CD14-positive monocyte (primary cell): ENCODE measurements at regions not wholly inside any gene's neighbourhood (a gene's known extent, or its start where the extent isn't known, plus 50 kb on each side); places are given as distances from the start of the nearest gene placed in this dataset.

Source experiments
- DNase-seq, 3 donors: peaks; one replicate each; pipeline ENCODE4 v3.0.0-alpha.2; 2011 to 2022
- H2AFZ ChIP-seq: 2 replicates; pipeline ENCODE4 v1.6.0; 2012; ENCODE audit warnings: mild to moderate bottlenecking, low read depth, low read length, inconsistent platforms; ENCODE audit not compliant: insufficient read depth, poor library complexity, severe bottlenecking
- H3K27ac ChIP-seq, 2 donors: 1 replicate in 1 of 2; 2 replicates in 1 of 2; pipeline ENCODE4 v1.5.1; 2012 to 2013; ENCODE audit warnings: low read length in 2 of 2, control low read depth in 1 of 2, inconsistent platforms in 1 of 2, low read depth in 1 of 2, mild to moderate bottlenecking in 1 of 2
- H3K27me3 ChIP-seq, 2 donors: one replicate each; pipeline versions ENCODE4 v1.6.0 to v1.6.1; 2011 to 2013; ENCODE audit warnings: low read length in 2 of 2; ENCODE audit not compliant: control insufficient read depth in 2 of 2, insufficient read depth in 2 of 2
- H3K36me3 ChIP-seq, 2 donors: replicated peaks in 1 of 2; 1 replicate in 1 of 2; 2 replicates in 1 of 2; pipeline versions ENCODE4 v1.5.1 to v1.6.1; 2012 to 2013; ENCODE audit warnings: low read length in 2 of 2, control low read depth in 1 of 2, inconsistent platforms in 1 of 2, mild to moderate bottlenecking in 1 of 2; ENCODE audit not compliant: insufficient read depth in 2 of 2, control insufficient read depth in 1 of 2
- H3K4me1 ChIP-seq, 2 donors: 1 replicate in 1 of 2; 2 replicates in 1 of 2; pipeline versions ENCODE4 v1.5.1 to v1.6.1; 2012 to 2013; ENCODE audit warnings: low read length in 2 of 2, control low read depth in 1 of 2, inconsistent platforms in 1 of 2, mild to moderate bottlenecking in 1 of 2, moderate library complexity in 1 of 2; ENCODE audit not compliant: insufficient read depth in 2 of 2, control insufficient read depth in 1 of 2
- H3K4me2 ChIP-seq: replicated peaks from 2 replicates; pipeline ENCODE3; 2012; ENCODE audit warnings: low read length, moderate library complexity, mild to moderate bottlenecking; ENCODE audit not compliant: poor library complexity, severe bottlenecking; ENCODE audit errors: extremely low read depth
- H3K4me3 ChIP-seq, 3 experiments: fragments of 200-600 bp in 1 of 3; sonication (generic) in 1 of 3; replicated peaks in 1 of 3; 1 replicate in 2 of 3; 2 replicates in 1 of 3; pipeline ENCODE4 v1.5.1; 2011 to 2013; ENCODE audit warnings: low read length in 3 of 3, mild to moderate bottlenecking in 3 of 3, control low read depth in 2 of 3, low read depth in 2 of 3, inconsistent platforms in 1 of 3, moderate library complexity in 1 of 3
- H3K79me2 ChIP-seq: 2 replicates; pipeline ENCODE4 v1.6.0; 2012; ENCODE audit warnings: mild to moderate bottlenecking, control low read depth, inconsistent platforms, low read length, moderate library complexity; ENCODE audit not compliant: insufficient read depth
- H3K9ac ChIP-seq: 2 replicates; pipeline ENCODE4 v1.6.0; 2017; ENCODE audit warnings: low read length, mild to moderate bottlenecking; ENCODE audit not compliant: insufficient read depth, poor library complexity, severe bottlenecking
- H3K9me3 ChIP-seq, 2 donors: replicated peaks in 1 of 2; 1 replicate in 1 of 2; 2 replicates in 1 of 2; pipeline versions ENCODE4 v1.5.1 to v1.6.1; 2012 to 2013; ENCODE audit warnings: low read length in 2 of 2, control low read depth in 1 of 2; ENCODE audit not compliant: control insufficient read depth in 1 of 2, insufficient read depth in 1 of 2
- H4K20me1 ChIP-seq: 2 replicates; pipeline ENCODE4 v1.6.0; 2012; ENCODE audit warnings: mild to moderate bottlenecking, low read length, control low read depth, moderate library complexity; ENCODE audit not compliant: insufficient read depth
- H3K27ac Mint-ChIP-seq, 7 donors: one replicate each; pipeline ENCODE4 v1.8.0; 2020; ENCODE audit warnings: mild to moderate bottlenecking in 7 of 7, mixed read lengths in 7 of 7, moderate library complexity in 6 of 7, inconsistent platforms in 2 of 7
- H3K27me3 Mint-ChIP-seq, 3 donors: one replicate each; pipeline ENCODE4 v1.8.0; 2021 to 2022; ENCODE audit warnings: low read depth in 3 of 3, mild to moderate bottlenecking in 3 of 3, mixed read lengths in 3 of 3, moderate library complexity in 3 of 3, inconsistent platforms in 1 of 3
- H3K36me3 Mint-ChIP-seq, 2 donors: one replicate each; pipeline ENCODE4 v1.8.0; 2020; ENCODE audit warnings: mixed read lengths in 2 of 2, inconsistent platforms in 1 of 2, mild to moderate bottlenecking in 1 of 2
- H3K4me1 Mint-ChIP-seq: one replicate; pipeline ENCODE4 v1.8.0; 2020; ENCODE audit warnings: mild to moderate bottlenecking, mixed read lengths
- H3K4me3 Mint-ChIP-seq, 2 donors: one replicate each; pipeline ENCODE4 v1.8.0; 2020; ENCODE audit warnings: mild to moderate bottlenecking in 2 of 2, mixed read lengths in 2 of 2, moderate library complexity in 1 of 2
- H3K9me3 Mint-ChIP-seq, 7 donors: one replicate each; pipeline ENCODE4 v1.8.0; 2020 to 2022; ENCODE audit warnings: mixed read lengths in 7 of 7, mild to moderate bottlenecking in 6 of 7, moderate library complexity in 6 of 7, inconsistent platforms in 2 of 7
- WGBS: methylation state at CpG from one replicate; pipeline ENCODE4 v1.1.5; 2013; ENCODE audit warnings: missing lambda C conversion rate; ENCODE audit not compliant: insufficient coverage; 5-methylcytosine and 5-hydroxymethylcytosine counted together
- intact Hi-C, 2 donors: fragments of 100-400 bp; cut with micrococcal nuclease; formaldehyde crosslinking; loops; one replicate each; pipeline versions ENCODE4 v1.15.0 to v1.15.1; 2023
- TF ChIP-seq, protein P1 (sequence below): fragments of 200-600 bp; IDR thresholded peaks from one replicate; pipeline ENCODE4 v1.8.0; 2022; ENCODE audit warnings: antibody characterized with exemption, mild to moderate bottlenecking

DNA sequence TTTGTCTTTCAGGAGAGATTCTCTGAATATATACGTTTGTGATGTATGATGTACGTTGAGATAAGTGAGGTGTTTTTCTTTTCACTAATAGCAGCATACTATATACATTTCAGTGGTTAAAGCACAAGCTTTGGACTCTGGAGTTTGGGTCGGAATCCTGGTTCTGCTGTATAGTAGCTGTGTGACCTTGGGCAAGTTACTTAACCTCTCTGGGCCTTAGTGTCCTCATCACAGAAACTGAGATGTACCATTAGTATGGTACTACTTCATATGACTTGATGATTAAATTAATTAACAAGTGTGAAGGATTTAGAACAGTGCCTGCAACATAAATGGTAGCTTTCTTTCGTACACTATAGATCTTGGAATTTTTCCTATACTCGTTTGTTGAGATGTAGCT is 258.7 kb downstream of the CDCA7 start:
- WGBS = no CpG with 5 or more reads among the region's 5 CpGs
- Histone ChIP-seq H3K36me3 (no peaks in the 10 kb centered on the region), H3K4me3 (no peak overlapping the region), H3K79me2 (no peaks in the 10 kb centered on the region), H3K4me2 (no peak overlapping the region), H3K27ac (no peak overlapping the region), H3K9ac (no peak overlapping the region), H3K9me3 (peaks cover 0 to 5% of the 10 kb centered on the region in 2 donors), H4K20me1 (no peaks in the 10 kb centered on the region), H2AFZ (no peak overlapping the region), H3K4me1 (no peaks in the 10 kb centered on the region), H3K27me3 (no peaks in the 10 kb centered on the region)
- Mint-ChIP-seq H3K4me3 (no peak overlapping the region), H3K27ac (no peak overlapping the region), H3K36me3 (no peaks in the 10 kb centered on the region), H3K9me3 (peaks cover 0 to 12% (median 6%) of the 10 kb centered on the region in 7 donors), H3K4me1 (no peaks in the 10 kb centered on the region), H3K27me3 (peaks cover 1 to 4% (median 2%) of the 10 kb centered on the region in 3 donors)
- intact Hi-C loops = no loop called here
- DNase-seq = no peak
- TF ChIP-seq, protein P1, sequence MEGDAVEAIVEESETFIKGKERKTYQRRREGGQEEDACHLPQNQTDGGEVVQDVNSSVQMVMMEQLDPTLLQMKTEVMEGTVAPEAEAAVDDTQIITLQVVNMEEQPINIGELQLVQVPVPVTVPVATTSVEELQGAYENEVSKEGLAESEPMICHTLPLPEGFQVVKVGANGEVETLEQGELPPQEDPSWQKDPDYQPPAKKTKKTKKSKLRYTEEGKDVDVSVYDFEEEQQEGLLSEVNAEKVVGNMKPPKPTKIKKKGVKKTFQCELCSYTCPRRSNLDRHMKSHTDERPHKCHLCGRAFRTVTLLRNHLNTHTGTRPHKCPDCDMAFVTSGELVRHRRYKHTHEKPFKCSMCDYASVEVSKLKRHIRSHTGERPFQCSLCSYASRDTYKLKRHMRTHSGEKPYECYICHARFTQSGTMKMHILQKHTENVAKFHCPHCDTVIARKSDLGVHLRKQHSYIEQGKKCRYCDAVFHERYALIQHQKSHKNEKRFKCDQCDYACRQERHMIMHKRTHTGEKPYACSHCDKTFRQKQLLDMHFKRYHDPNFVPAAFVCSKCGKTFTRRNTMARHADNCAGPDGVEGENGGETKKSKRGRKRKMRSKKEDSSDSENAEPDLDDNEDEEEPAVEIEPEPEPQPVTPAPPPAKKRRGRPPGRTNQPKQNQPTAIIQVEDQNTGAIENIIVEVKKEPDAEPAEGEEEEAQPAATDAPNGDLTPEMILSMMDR = no peak

DNA sequence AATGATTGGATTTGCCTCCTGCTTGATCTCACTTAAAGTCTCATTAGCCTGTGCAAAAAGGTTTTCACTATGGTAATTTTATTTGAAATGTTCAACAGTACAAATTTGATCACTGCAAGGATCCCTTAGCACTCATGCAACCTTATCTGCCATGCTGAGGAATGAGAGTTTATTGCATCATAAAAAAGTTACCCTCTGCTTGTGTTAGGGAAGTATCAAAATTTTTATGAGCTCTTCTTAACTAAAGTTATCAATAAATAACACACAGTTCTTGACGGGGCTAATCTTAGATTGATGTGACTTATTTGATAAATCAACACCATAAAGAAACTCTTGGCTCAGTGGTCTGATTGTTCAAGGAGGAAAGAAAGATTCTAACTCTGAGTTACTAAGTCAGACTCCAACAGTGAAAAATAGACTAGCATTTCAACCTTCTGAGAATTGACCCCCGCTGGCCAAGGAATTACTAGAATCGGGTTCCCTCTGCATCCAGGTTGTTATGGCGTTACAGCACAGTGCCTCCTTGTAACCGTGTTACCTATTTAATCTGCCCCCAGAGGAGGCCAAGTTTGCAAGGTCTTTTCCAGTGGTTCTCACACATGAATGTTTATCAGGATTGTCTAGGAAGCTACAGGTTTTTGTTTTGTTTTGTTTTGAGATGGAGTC is 259.7 kb downstream of the CDCA7 start:
- H3K36me3 ChIP-seq = no peaks in the 10 kb centered on the region
- Mint-ChIP-seq H3K36me3 (no peaks in the 10 kb centered on the region), H3K4me1 (no peaks in the 10 kb centered on the region), H3K9me3 (peaks cover 0 to 13% (median 6%) of the 10 kb centered on the region in 7 donors), H3K27me3 (peaks cover 1 to 7% (median 2%) of the 10 kb centered on the region in 3 donors), H3K4me3 (no peak overlapping the region), H3K27ac (no peak overlapping the region)
- H3K4me2 ChIP-seq = no peak overlapping the region
- no peak for DNase-seq
- H2AFZ ChIP-seq = no peak overlapping the region
- no peaks in the 10 kb centered on the region for H4K20me1 ChIP-seq
- 100% methylated on average over 3 of the region's 5 CpGs for WGBS
- H3K9me3 ChIP-seq = peaks cover 0 to 5% of the 10 kb centered on the region in 2 donors
- TF ChIP-seq, protein P1 = no peak
- H3K4me1 ChIP-seq = no peaks in the 10 kb centered on the region
- H3K27me3 ChIP-seq = no peaks in the 10 kb centered on the region
- intact Hi-C loops = no loop called here
- H3K79me2 ChIP-seq = no peaks in the 10 kb centered on the region
- no peak overlapping the region for H3K27ac ChIP-seq
- H3K4me3 ChIP-seq = no peak overlapping the region
- no peak overlapping the region for H3K9ac ChIP-seq
